HepG2 (cell line): ENCODE measurements at regions not wholly inside any gene's neighbourhood (a gene's known extent, or its start where the extent isn't known, plus 50 kb on each side); places are given as distances from the start of the nearest gene placed in this dataset.
"Not testable (repeated sequence)": the region's sequence is repeated elsewhere in the genome, so short reads cannot be mapped to it uniquely, and the experiment has no call there.

Source experiments
- CBX5 ChIP-seq: sonication (generic); formaldehyde crosslinking; IDR thresholded peaks from 2 replicates; pipeline ENCODE4 v1.4.0; 2020; ENCODE audit warnings: missing genetic modification reagents, borderline replicate concordance
- EZH2 ChIP-seq: conservative IDR thresholded peaks from 2 replicates; pipeline ENCODE4 v1.6.1; 2012; ENCODE audit warnings: mild to moderate bottlenecking, low read depth, low read length, moderate library complexity
- SMAD3 ChIP-seq: sonication (generic); formaldehyde crosslinking; IDR thresholded peaks from 2 replicates; pipeline ENCODE4 v1.4.0; 2020; ENCODE audit warnings: missing genetic modification reagents
- YY1 ChIP-seq: IDR thresholded peaks from 2 replicates; pipeline ENCODE4 v1.6.1; 2011; ENCODE audit warnings: low read length, low read depth, moderate library complexity, mild to moderate bottlenecking; ENCODE audit not compliant: insufficient read depth, insufficient replicate concordance

- TF ChIP-seq EZH2; YY1; CBX5 (CRISPR knock-in tag); SMAD3 (CRISPR knock-in tag): not testable (repeated sequence)
These were observed 108.3 kb upstream of the CRYM start for GRCh38 chr16:21386201-21386915.
